ENCODE measurements at regions not wholly inside any gene's neighbourhood (a gene's known extent, or its start where the extent isn't known, plus 50 kb on each side); places are given as distances from the start of the nearest gene placed in this dataset.
"Not testable (repeated sequence)": the region's sequence is repeated elsewhere in the genome, so short reads cannot be mapped to it uniquely, and the experiment has no call there.

DNA sequence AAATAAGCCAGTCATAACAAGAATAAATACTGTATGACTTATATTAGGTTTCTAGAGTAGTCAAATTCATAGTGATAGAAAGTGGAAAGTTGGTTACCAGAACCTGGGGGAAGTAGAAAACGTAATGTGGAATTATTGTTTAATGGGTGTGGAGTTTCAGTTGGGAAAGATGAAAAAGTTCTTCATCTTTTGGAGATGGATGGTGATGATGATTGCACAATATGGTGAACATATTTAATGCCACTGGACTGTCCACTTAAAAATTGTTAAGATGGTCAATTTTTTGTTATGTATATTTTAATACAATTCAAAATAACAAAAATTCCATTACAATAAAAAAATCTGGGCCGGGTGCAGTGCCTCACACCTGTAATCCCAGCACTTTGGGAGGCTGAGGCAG is 289.6 kb downstream of the ZIC3 start:
- Histone ChIP-seq H3K79me2 (ENCODE audit: low read length) (no peaks in the 10 kb centered on the region), H3K9ac (ENCODE audit: low read length) (no peak overlapping the region), H3K9me3 (ENCODE audit: insufficient read depth, low read length) (no peaks in the 10 kb centered on the region), H3K4me2 (ENCODE audit: low read length) (no peak overlapping the region), H3K36me3 (replicated peaks; ENCODE audit: low read depth, low read length) (no peaks in the 10 kb centered on the region), H3K4me1 (ENCODE audit: low read length) (peaks cover 4% of the 10 kb centered on the region; the same call in 1 of the 2 replicates), H3K27ac (ENCODE audit: low read length) (no peak overlapping the region), H4K20me1 (ENCODE audit: insufficient read depth, low read length) (no peaks in the 10 kb centered on the region), H2AFZ (ENCODE audit: low read depth, low read length) (no peak overlapping the region), H3K4me3 (ENCODE audit: low read length) (no peak overlapping the region), H3K27me3 (ENCODE audit: low read depth, low read length) (no peaks in the 10 kb centered on the region)
- TF ChIP-seq, protein P1, sequence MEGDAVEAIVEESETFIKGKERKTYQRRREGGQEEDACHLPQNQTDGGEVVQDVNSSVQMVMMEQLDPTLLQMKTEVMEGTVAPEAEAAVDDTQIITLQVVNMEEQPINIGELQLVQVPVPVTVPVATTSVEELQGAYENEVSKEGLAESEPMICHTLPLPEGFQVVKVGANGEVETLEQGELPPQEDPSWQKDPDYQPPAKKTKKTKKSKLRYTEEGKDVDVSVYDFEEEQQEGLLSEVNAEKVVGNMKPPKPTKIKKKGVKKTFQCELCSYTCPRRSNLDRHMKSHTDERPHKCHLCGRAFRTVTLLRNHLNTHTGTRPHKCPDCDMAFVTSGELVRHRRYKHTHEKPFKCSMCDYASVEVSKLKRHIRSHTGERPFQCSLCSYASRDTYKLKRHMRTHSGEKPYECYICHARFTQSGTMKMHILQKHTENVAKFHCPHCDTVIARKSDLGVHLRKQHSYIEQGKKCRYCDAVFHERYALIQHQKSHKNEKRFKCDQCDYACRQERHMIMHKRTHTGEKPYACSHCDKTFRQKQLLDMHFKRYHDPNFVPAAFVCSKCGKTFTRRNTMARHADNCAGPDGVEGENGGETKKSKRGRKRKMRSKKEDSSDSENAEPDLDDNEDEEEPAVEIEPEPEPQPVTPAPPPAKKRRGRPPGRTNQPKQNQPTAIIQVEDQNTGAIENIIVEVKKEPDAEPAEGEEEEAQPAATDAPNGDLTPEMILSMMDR (IDR thresholded peaks at IDR 0.05; ENCODE audit: low read depth, low read length): no peak
- no peak for TF ChIP-seq EZH2phosphoT487 (IDR thresholded peaks at IDR 0.05; ENCODE audit: low read depth)

DNA sequence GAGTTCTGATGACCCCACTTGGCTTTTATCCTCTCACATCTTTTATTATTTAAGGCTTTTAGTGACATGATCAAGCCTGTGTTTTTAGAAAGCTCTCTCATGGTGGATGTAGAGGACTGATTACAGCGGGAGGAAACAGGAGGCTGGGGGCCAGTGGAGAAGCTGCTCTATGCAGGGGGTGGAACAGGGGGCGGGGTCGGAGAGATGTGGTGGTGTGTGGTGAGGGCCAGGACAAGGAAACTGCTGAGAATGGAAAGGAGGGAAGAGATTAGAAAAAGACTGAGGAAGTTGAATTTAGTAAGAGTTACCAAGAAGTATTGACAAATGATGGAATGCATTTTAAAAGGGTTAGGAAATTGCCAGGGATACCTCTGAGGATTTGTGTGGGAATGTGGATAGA is 292.2 kb downstream of the ZIC3 start:
- H3K4me1 ChIP-seq (ENCODE audit: low read length): peaks cover 4% of the 10 kb centered on the region; the same call in 1 of the 2 replicates
- H2AFZ ChIP-seq (ENCODE audit: low read depth, low read length): no peak overlapping the region
- no peaks in the 10 kb centered on the region for H3K79me2 ChIP-seq (ENCODE audit: low read length)
- no peaks in the 10 kb centered on the region for H3K9me3 ChIP-seq (ENCODE audit: insufficient read depth, low read length)
- no peak overlapping the region for H3K4me3 ChIP-seq (ENCODE audit: low read length)
- no peak overlapping the region for H3K27ac ChIP-seq (ENCODE audit: low read length)
- TF ChIP-seq, protein P1 (IDR thresholded peaks at IDR 0.05; ENCODE audit: low read depth, low read length): no peak
- TF ChIP-seq EZH2phosphoT487 (IDR thresholded peaks at IDR 0.05; ENCODE audit: low read depth): no peak
- no peak overlapping the region for H3K9ac ChIP-seq (ENCODE audit: low read length)
- no peak overlapping the region for H3K4me2 ChIP-seq (ENCODE audit: low read length)
- H3K27me3 ChIP-seq (ENCODE audit: low read depth, low read length): no peaks in the 10 kb centered on the region
- H3K36me3 ChIP-seq (replicated peaks; ENCODE audit: low read depth, low read length): no peaks in the 10 kb centered on the region
- H4K20me1 ChIP-seq (ENCODE audit: insufficient read depth, low read length): no peaks in the 10 kb centered on the region

DNA sequence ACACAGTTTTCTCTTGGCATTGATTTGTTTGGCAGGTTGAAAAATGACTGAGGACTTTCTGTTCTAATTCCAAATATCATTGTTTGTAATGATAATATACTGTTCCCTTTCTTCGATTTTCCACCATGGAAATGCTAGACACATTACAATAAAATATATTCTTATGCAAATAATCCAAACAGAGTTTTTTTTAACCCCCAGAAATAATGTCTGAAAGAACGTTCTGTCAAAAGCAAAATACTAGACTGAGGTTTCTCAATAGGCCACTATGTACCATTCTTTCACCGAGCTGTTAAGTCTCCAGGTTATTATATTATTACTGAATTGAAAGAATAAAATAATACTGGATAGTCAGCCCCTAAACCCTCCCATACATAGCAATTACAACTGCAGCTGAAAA is 312.5 kb downstream of the ZIC3 start:
- no peak for TF ChIP-seq EZH2phosphoT487 (IDR thresholded peaks at IDR 0.05; ENCODE audit: low read depth)
- TF ChIP-seq, protein P1 (IDR thresholded peaks at IDR 0.05; ENCODE audit: low read depth, low read length): no peak
- Histone ChIP-seq H3K4me3 (ENCODE audit: low read length) (no peak overlapping the region), H3K79me2 (ENCODE audit: low read length) (no peaks in the 10 kb centered on the region), H2AFZ (ENCODE audit: low read depth, low read length) (no peak overlapping the region), H3K27ac (ENCODE audit: low read length) (no peak overlapping the region), H3K27me3 (ENCODE audit: low read depth, low read length) (no peaks in the 10 kb centered on the region), H3K36me3 (replicated peaks; ENCODE audit: low read depth, low read length) (no peaks in the 10 kb centered on the region), H3K9ac (ENCODE audit: low read length) (no peak overlapping the region), H3K4me1 (ENCODE audit: low read length) (no peaks in the 10 kb centered on the region), H3K9me3 (ENCODE audit: insufficient read depth, low read length) (no peaks in the 10 kb centered on the region), H4K20me1 (ENCODE audit: insufficient read depth, low read length) (no peaks in the 10 kb centered on the region), H3K4me2 (ENCODE audit: low read length) (no peak overlapping the region)

DNA sequence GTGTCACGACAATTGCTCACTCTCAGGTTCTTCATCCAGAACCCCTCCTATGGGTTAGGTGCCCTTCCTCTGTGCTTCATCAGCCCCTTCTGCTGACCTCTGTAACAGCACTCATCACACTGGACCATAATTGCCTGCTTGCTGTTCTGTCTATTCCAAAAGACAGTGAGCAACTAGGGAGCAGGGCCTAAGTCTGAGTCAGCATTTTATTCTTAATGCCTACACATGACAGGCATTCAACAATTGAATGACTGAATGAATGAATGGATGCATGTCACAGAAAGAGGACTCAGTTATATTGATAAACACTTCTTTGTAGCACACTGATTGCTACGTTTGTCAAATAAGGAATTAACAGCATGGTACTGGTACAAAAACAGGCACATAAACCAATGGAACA is 317.0 kb downstream of the ZIC3 start:
- H3K9me3 ChIP-seq (ENCODE audit: insufficient read depth, low read length): no peaks in the 10 kb centered on the region
- H3K9ac ChIP-seq (ENCODE audit: low read length): no peak overlapping the region
- no peaks in the 10 kb centered on the region for H3K27me3 ChIP-seq (ENCODE audit: low read depth, low read length)
- no peak overlapping the region for H3K27ac ChIP-seq (ENCODE audit: low read length)
- H4K20me1 ChIP-seq (ENCODE audit: insufficient read depth, low read length): no peaks in the 10 kb centered on the region
- H3K4me3 ChIP-seq (ENCODE audit: low read length): no peak overlapping the region
- H3K79me2 ChIP-seq (ENCODE audit: low read length): no peaks in the 10 kb centered on the region
- no peak for TF ChIP-seq EZH2phosphoT487 (IDR thresholded peaks at IDR 0.05; ENCODE audit: low read depth)
- TF ChIP-seq, protein P1 (IDR thresholded peaks at IDR 0.05; ENCODE audit: low read depth, low read length): no peak
- H3K4me1 ChIP-seq (ENCODE audit: low read length): no peaks in the 10 kb centered on the region
- H3K4me2 ChIP-seq (ENCODE audit: low read length): no peak overlapping the region
- H2AFZ ChIP-seq (ENCODE audit: low read depth, low read length): no peak overlapping the region
- no peaks in the 10 kb centered on the region for H3K36me3 ChIP-seq (replicated peaks; ENCODE audit: low read depth, low read length)

DNA sequence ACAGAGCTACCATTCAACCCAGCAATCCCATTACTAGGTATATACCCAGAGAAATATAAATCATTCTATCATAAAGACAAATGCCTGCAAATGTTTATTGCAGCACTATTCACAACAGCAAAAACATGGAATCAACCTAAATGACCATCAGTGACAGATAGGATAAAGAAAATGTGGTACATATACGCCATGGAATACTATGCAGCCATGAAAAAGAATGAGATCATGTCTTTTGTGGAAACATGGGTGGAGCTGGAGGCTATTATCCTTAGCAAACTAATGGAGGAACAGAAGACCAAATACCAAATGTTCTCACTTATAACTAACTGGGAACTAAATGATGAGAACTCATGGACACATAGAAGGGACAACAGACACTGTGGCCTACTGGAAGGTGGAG is 318.9 kb downstream of the ZIC3 start:
- H3K36me3 ChIP-seq (replicated peaks; ENCODE audit: low read depth, low read length); H3K27ac ChIP-seq (ENCODE audit: low read length); H3K27me3 ChIP-seq (ENCODE audit: low read depth, low read length); H3K79me2 ChIP-seq (ENCODE audit: low read length); H3K4me1 ChIP-seq (ENCODE audit: low read length); H4K20me1 ChIP-seq (ENCODE audit: insufficient read depth, low read length); H2AFZ ChIP-seq (ENCODE audit: low read depth, low read length); H3K9me3 ChIP-seq (ENCODE audit: insufficient read depth, low read length); H3K4me3 ChIP-seq (ENCODE audit: low read length); H3K4me2 ChIP-seq (ENCODE audit: low read length); H3K9ac ChIP-seq (ENCODE audit: low read length): not testable (repeated sequence)
